Right atrium auricular region (tissue), 2 donors: ENCODE measurements at regions not wholly inside any gene's neighbourhood (a gene's known extent, or its start where the extent isn't known, plus 50 kb on each side); places are given as distances from the start of the nearest gene placed in this dataset.

Experiments used
- DNase-seq: peaks from one replicate; pipeline ENCODE4 v3.0.0-alpha.2; 2019; ENCODE audit warnings: low spot score
- H3K27ac ChIP-seq, 2 donors: fragments of 200-600 bp; sonication (generic); 1 replicate in 1 of 2; 2 replicates in 1 of 2; pipeline ENCODE4 v1.5.1; 2016 to 2019
- H3K27me3 ChIP-seq, 2 donors: fragments of 200-600 bp; sonication (generic); one replicate each; pipeline versions ENCODE4 v1.5.1 to v1.6.0; 2017 to 2019
- H3K36me3 ChIP-seq: fragments of 200-600 bp; sonication (generic); one replicate; pipeline ENCODE4 v1.5.1; 2016
- H3K4me1 ChIP-seq, 2 donors: fragments of 200-600 bp; sonication (generic); one replicate each; pipeline versions ENCODE4 v1.5.1 to v1.6.0; 2017 to 2019
- H3K4me3 ChIP-seq, 2 donors: fragments of 200-600 bp; sonication (generic); 1 replicate in 1 of 2; 2 replicates in 1 of 2; pipeline ENCODE4 v1.5.1; 2017 to 2019; ENCODE audit warnings: mild to moderate bottlenecking in 1 of 2, moderate library complexity in 1 of 2
- H3K9me3 ChIP-seq, 2 donors: fragments of 200-600 bp; sonication (generic); one replicate each; pipeline ENCODE4 v1.5.1; 2019
- CTCF ChIP-seq, 2 donors: fragments of 200-600 bp; sonication (generic); IDR thresholded peaks; one replicate each; pipeline ENCODE4 v1.5.1; 2019; ENCODE audit warnings: antibody characterized with exemption in 2 of 2

DNA sequence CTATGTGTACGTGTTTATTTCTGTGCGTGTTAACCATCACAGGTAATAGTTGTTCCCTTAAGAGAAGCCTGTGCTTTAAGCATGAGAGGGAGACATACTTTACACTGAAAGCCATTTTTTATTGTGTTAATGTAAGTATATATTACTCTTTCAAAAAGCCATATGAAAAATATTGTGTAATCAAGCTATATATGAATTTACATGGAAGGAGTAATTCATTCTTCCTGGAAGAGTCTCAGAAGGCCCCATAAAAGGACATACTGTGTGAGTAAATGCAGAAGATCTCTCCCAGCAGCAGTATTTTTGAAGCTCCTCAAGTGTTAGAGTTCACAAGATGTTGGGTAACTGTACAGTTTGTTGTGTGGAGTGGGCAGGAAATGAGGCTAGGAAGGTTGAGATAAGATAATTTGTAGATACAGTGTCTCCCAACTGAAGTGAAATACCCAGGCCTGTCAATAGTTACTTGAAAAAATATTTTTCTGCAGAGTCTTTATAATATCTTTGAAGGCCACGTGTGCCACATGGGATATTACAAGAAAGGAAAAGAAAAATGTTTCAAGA lies 138.3 kb downstream of the PTGER3 start:
- Histone ChIP-seq H3K9me3 (no peaks in the 10 kb centered on the region), H3K36me3 (no peaks in the 10 kb centered on the region), H3K4me3 (no peak overlapping the region), H3K27ac (no peak overlapping the region), H3K4me1 (no peaks in the 10 kb centered on the region), H3K27me3 (no peaks in the 10 kb centered on the region)
- TF ChIP-seq CTCF (IDR thresholded peaks at IDR 0.05): no peak
- DNase-seq: no peak

DNA sequence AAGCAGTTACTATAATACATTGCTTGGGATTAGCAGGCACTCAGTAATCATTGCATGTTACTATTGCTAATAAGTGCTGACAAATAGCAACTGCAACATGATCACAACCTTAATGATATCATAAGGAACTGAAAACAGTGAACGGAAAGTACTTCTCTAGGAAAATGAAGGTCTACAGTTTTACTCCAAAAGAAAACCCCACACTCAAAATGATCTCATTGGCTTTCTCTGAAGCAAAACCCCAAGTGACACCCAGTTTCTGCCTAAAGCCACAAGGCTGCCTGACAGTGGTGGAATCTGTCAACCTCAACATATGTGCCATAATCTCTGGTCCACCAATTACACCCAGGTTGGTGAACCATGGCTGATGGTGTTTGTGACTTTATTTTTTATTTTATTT lies 137.6 kb downstream of the PTGER3 start:
- Histone ChIP-seq H3K27me3 (no peaks in the 10 kb centered on the region), H3K9me3 (no peaks in the 10 kb centered on the region), H3K4me1 (no peaks in the 10 kb centered on the region), H3K4me3 (no peak overlapping the region), H3K36me3 (no peaks in the 10 kb centered on the region), H3K27ac (no peak overlapping the region)
- no peak for DNase-seq
- no peak for TF ChIP-seq CTCF (IDR thresholded peaks at IDR 0.05)

DNA sequence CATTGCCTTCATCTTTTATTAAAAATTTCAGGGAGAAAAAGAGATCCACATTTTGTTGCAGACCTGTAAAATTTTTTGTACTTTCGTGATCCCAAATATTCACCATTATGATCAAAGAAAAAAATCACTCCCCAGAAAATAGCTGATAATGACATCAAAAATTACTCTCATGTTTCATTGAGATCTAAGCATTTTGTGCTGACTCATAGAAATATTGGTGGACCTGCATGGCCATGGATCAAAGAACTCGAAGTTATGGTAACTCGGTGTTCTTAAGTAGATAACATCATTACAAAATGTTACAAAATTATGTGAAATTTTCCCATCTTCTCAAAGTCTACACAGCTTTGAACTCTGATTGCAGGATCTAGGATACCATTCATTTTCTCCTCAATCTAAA lies 135.8 kb downstream of the PTGER3 start:
- no peaks in the 10 kb centered on the region for H3K9me3 ChIP-seq
- no peak for DNase-seq
- no peaks in the 10 kb centered on the region for H3K36me3 ChIP-seq
- H3K27ac ChIP-seq: no peak overlapping the region
- H3K4me3 ChIP-seq: no peak overlapping the region
- no peaks in the 10 kb centered on the region for H3K4me1 ChIP-seq
- TF ChIP-seq CTCF (IDR thresholded peaks at IDR 0.05): no peak
- H3K27me3 ChIP-seq: no peaks in the 10 kb centered on the region

DNA sequence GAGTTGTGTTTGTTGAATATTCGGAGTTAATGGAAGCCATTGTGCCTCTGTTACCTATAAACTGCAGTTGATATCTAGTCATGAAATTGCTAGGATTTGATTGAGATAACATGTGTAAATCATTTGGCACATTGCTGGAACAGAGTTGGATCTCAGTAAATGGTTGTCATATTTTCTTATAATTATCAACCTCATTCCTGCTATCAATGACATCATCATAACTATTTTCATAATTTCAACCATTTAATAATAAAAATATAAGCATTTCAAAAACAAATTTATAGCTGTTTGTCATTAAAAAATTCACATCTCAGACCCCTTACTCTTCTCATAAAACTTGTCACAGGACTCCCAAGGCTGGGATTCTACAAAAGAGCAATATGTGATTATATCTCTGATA lies 133.4 kb downstream of the PTGER3 start:
- Histone ChIP-seq H3K4me1 (no peaks in the 10 kb centered on the region), H3K9me3 (no peaks in the 10 kb centered on the region), H3K4me3 (no peak overlapping the region), H3K36me3 (no peaks in the 10 kb centered on the region), H3K27me3 (no peaks in the 10 kb centered on the region), H3K27ac (no peak overlapping the region)
- no peak for TF ChIP-seq CTCF (IDR thresholded peaks at IDR 0.05)
- DNase-seq: no peak

- no peak overlapping the region for H3K27ac ChIP-seq
- H3K4me3 ChIP-seq: no peak overlapping the region
- no peaks in the 10 kb centered on the region for H3K36me3 ChIP-seq
- H3K27me3 ChIP-seq: no peaks in the 10 kb centered on the region
- DNase-seq: no peak
- TF ChIP-seq CTCF (IDR thresholded peaks at IDR 0.05): no peak
- no peaks in the 10 kb centered on the region for H3K4me1 ChIP-seq
- no peaks in the 10 kb centered on the region for H3K9me3 ChIP-seq
Observed at GRCh38 chr1:70915258-70916033, 132.2 kb downstream of the PTGER3 start.

DNA sequence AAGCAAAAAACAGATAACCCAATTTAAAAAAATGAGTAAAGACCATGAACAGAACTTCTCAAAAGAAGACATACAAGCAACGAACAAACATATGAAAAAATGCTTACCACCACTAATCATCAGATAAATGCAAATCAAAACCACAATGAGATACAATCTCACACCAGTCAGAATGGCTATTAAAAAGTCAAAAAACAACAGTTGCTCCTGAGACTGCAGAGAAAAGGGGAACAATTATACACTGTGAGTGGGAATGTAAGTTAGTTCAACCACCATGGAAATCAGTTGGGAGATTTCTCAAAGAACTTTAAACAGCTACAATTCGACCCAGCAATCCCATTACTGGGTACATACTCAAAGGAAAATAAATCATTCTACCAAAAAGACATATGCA lies 131.6 kb downstream of the PTGER3 start:
- Histone ChIP-seq H3K9me3 (no peaks in the 10 kb centered on the region), H3K27me3 (no peaks in the 10 kb centered on the region), H3K27ac (no peak overlapping the region), H3K36me3 (no peaks in the 10 kb centered on the region), H3K4me1 (no peaks in the 10 kb centered on the region), H3K4me3 (no peak overlapping the region)
- no peak for TF ChIP-seq CTCF (IDR thresholded peaks at IDR 0.05)
- DNase-seq: no peak
